Sigmoid colon (tissue), 6 donors: ENCODE measurements at regions not wholly inside any gene's neighbourhood (a gene's known extent, or its start where the extent isn't known, plus 50 kb on each side); places are given as distances from the start of the nearest gene placed in this dataset.

Experiments
- DNase-seq: peaks from one replicate; pipeline ENCODE4 v3.0.0-alpha.2; 2019
- H3K27ac ChIP-seq, 4 donors: fragments of 200-600 bp; sonication (generic); one replicate each; pipeline ENCODE4 v1.5.1; 2016 to 2019; ENCODE audit warnings: mild to moderate bottlenecking in 1 of 4
- H3K27me3 ChIP-seq, 3 donors: fragments of 200-600 bp; sonication (generic); one replicate each; pipeline ENCODE4 v1.5.1; 2019; ENCODE audit warnings: mild to moderate bottlenecking in 1 of 3
- H3K36me3 ChIP-seq, 4 donors: fragments of 200-600 bp; sonication (generic); one replicate each; pipeline ENCODE4 v1.5.1; 2016 to 2019
- H3K4me1 ChIP-seq, 4 donors: fragments of 200-600 bp; sonication (generic); one replicate each; pipeline ENCODE4 v1.5.1; 2017 to 2019
- H3K4me3 ChIP-seq, 4 donors: fragments of 200-600 bp; sonication (generic); one replicate each; pipeline ENCODE4 v1.5.1; 2017 to 2019; ENCODE audit warnings: mild to moderate bottlenecking in 2 of 4, moderate library complexity in 1 of 4
- H3K9me3 ChIP-seq, 4 donors: fragments of 200-600 bp in 3 of 4; sonication (generic) in 3 of 4; one replicate each; pipeline versions ENCODE4 v1.5.1 to v1.6.1; 2013 to 2019
- EP300 ChIP-seq, 4 donors: sonication (generic); formaldehyde crosslinking; IDR thresholded peaks; one replicate each; pipeline ENCODE4 v1.6.1; 2017; ENCODE audit warnings: antibody characterized with exemption in 4 of 4
- POLR2A ChIP-seq, 2 donors: fragments of 450-650 bp; IDR thresholded peaks; one replicate each; pipeline ENCODE4 v1.6.1; 2016; ENCODE audit warnings: antibody characterized with exemption in 2 of 2, mild to moderate bottlenecking in 2 of 2, moderate library complexity in 2 of 2
- POLR2AphosphoS5 ChIP-seq, 4 donors: sonication (generic); formaldehyde crosslinking; IDR thresholded peaks; one replicate each; pipeline ENCODE4 v1.6.1; 2017; ENCODE audit warnings: antibody characterized with exemption in 4 of 4
- WGBS, 2 donors: extraction: QIAGEN DNeasy Blood & Tissue Kit; methylation state at CpG; one replicate each; pipeline ENCODE4 v1.1.7; 2013; 5-methylcytosine and 5-hydroxymethylcytosine counted together
- intact Hi-C: fragments of 100-400 bp; cut with DNase I; formaldehyde crosslinking; loops from one replicate; pipeline ENCODE4 v1.15.1; 2023
- TF ChIP-seq, protein P1 (sequence below), 4 experiments: fragments of 450-650 bp in 3 of 4; fragments of 200-600 bp in 1 of 4; IDR thresholded peaks; one replicate each; pipeline ENCODE4 v1.5.1; 2016 to 2019; ENCODE audit warnings: antibody characterized with exemption in 4 of 4, mild to moderate bottlenecking in 3 of 4, moderate library complexity in 2 of 4
- donor health status: healthy with polysubstance abuse.
- donor health status: healthy.

DNA sequence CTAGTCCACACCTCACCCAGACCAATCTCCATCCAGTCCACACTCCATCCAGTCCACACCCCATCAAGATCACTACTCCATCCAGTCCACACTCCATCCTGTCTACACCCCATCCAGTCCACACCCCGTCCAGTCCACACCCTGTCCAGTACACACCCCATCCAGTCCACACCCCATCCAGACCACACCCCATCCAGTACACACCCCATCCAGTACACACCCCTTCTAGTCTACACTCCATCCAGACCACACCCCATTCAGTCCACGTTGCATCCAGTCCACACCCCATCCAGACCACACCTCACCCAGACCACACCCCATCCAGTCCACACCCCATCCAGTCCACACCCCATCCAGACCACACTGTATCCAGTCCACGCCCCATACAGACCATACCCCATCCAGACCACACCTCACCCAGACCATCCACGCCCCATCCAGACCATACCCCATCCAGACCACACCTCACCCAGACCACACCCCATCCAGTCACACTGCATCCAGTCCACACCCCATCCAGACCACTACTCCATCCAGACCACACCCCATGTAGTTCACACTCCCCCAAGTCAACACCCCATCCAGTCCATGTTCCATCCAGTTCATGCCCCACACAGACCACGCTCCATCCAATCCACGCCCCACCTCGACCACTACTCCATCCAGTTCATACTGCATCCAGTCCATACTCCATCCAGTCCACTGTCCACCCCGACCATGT, 116.6 kb upstream of the RTL1 start:
- Histone ChIP-seq H3K9me3 (no peaks in the 10 kb centered on the region), H3K36me3 (no peaks in the 10 kb centered on the region), H3K4me1 (no peaks in the 10 kb centered on the region), H3K27me3 (no peaks in the 10 kb centered on the region), H3K27ac (no peak overlapping the region), H3K4me3 (no peak overlapping the region)
- intact Hi-C loops: no loop called here
- TF ChIP-seq POLR2AphosphoS5 (IDR thresholded peaks at IDR 0.05) (no peak), EP300 (IDR thresholded peaks at IDR 0.05) (no peak), POLR2A (IDR thresholded peaks at IDR 0.05) (no peak)
- TF ChIP-seq, protein P1, sequence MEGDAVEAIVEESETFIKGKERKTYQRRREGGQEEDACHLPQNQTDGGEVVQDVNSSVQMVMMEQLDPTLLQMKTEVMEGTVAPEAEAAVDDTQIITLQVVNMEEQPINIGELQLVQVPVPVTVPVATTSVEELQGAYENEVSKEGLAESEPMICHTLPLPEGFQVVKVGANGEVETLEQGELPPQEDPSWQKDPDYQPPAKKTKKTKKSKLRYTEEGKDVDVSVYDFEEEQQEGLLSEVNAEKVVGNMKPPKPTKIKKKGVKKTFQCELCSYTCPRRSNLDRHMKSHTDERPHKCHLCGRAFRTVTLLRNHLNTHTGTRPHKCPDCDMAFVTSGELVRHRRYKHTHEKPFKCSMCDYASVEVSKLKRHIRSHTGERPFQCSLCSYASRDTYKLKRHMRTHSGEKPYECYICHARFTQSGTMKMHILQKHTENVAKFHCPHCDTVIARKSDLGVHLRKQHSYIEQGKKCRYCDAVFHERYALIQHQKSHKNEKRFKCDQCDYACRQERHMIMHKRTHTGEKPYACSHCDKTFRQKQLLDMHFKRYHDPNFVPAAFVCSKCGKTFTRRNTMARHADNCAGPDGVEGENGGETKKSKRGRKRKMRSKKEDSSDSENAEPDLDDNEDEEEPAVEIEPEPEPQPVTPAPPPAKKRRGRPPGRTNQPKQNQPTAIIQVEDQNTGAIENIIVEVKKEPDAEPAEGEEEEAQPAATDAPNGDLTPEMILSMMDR (IDR thresholded peaks at IDR 0.05): no peak
- DNase-seq: peak; percentile 42
- 74 to 79% methylated on average over 8 of the region's 8 CpGs for WGBS, 2 donors

DNA sequence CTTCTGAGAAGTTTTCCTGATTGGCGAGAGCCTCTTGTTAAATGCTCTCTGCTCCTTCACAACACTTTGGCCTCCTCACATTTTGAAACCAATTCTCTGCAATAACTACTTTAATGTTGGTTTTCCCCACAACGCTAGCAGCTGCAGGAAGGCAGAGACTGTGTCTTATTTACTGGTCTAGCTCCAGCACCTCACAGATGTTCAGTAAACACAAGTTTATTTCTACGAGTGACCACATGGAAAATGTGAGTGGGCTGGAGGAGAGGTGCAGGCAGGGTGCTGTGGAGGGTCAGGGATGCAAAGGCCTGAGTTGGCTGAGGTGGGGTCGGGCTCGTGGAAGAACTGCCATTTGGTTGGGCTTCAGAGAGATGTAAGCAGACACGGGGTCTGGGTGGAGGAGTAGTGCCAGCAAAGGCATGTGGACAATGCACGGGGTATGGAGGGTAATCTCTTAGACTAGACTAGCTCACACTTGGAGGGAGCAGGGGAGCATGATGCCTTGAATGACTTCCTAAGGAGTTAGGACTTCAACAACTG, 117.4 kb upstream of the RTL1 start:
- Histone ChIP-seq H3K36me3 (no peaks in the 10 kb centered on the region), H3K9me3 (no peaks in the 10 kb centered on the region), H3K27me3 (no peaks in the 10 kb centered on the region), H3K4me1 (no peaks in the 10 kb centered on the region), H3K4me3 (no peak overlapping the region), H3K27ac (no peak overlapping the region)
- TF ChIP-seq POLR2AphosphoS5 (IDR thresholded peaks at IDR 0.05): no peak
- TF ChIP-seq, protein P1 (IDR thresholded peaks at IDR 0.05): no peak
- no peak for TF ChIP-seq EP300 (IDR thresholded peaks at IDR 0.05)
- no peak for TF ChIP-seq POLR2A (IDR thresholded peaks at IDR 0.05)
- intact Hi-C loops: no loop called here
- 81 to 82% methylated on average over 7 of the region's 7 CpGs for WGBS, 2 donors
- DNase-seq: peak; percentile 50

DNA sequence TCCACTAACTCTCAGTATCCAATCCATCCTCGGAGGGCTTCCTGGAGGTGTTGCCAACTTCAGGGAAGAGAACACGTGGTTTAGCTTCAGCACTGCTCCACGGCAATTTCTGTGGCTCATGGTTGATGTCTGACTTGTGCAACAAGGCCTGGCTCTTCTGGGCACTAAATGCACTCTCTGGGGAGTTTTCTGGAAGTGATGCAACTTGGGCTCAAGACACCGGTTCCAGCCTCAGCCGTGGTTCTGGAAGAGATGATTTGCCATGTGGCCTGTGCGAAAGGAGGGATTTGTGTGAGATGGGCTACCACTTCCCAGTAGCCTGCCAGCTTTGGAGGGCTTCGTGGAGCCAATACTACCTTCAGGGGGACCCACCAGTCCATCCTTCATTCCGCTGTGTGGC, 118.6 kb upstream of the RTL1 start:
- 86 to 89% methylated on average over 8 of the region's 8 CpGs for WGBS, 2 donors
- intact Hi-C loops: no loop called here
- Histone ChIP-seq H3K27me3 (no peaks in the 10 kb centered on the region), H3K36me3 (no peaks in the 10 kb centered on the region), H3K4me1 (no peaks in the 10 kb centered on the region), H3K9me3 (no peaks in the 10 kb centered on the region), H3K27ac (no peak overlapping the region), H3K4me3 (no peak overlapping the region)
- TF ChIP-seq EP300 (IDR thresholded peaks at IDR 0.05): no peak
- no peak for TF ChIP-seq POLR2A (IDR thresholded peaks at IDR 0.05)
- TF ChIP-seq, protein P1 (IDR thresholded peaks at IDR 0.05): no peak
- TF ChIP-seq POLR2AphosphoS5 (IDR thresholded peaks at IDR 0.05): no peak
- peak; percentile 21 for DNase-seq

DNA sequence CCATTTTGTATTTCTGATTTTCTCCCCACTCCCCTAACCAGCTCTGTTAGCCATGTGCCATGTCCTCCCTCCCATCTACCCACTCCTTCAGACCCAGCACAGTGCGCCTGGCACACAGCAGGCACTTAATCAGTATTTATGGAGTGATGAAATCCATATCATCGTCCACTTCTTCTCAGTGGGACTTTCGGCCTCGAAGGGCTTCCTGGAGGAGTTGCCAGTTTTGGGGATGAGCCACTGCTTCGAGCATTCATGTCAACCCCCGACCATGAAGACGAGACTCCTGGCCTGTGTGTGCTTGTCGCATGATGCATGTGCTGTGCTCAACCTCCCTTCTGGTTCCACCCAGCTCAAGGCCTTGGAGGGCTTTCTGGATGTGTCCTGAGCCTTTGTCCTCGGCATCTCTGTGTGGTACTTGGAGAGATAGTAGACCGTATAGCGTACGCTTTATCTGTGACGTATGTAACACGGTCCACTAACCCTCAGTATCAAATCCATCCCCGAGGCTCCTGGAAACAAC, 119.5 kb upstream of the RTL1 start:
- no peaks in the 10 kb centered on the region for H3K9me3 ChIP-seq
- H3K36me3 ChIP-seq: no peaks in the 10 kb centered on the region
- DNase-seq: peak; percentile 43
- no peaks in the 10 kb centered on the region for H3K27me3 ChIP-seq
- intact Hi-C loops: no loop called here
- H3K4me3 ChIP-seq: no peak overlapping the region
- TF ChIP-seq POLR2A (IDR thresholded peaks at IDR 0.05) (no peak), EP300 (IDR thresholded peaks at IDR 0.05) (no peak), POLR2AphosphoS5 (IDR thresholded peaks at IDR 0.05) (no peak)
- TF ChIP-seq, protein P1 (IDR thresholded peaks at IDR 0.05): no peak
- H3K4me1 ChIP-seq: no peaks in the 10 kb centered on the region
- 88 to 90% methylated on average over 15 of the region's 15 CpGs for WGBS, 2 donors
- H3K27ac ChIP-seq: no peak overlapping the region
